MCF 10A (cell line): ENCODE measurements at regions not wholly inside any gene's neighbourhood (a gene's known extent, or its start where the extent isn't known, plus 50 kb on each side); places are given as distances from the start of the nearest gene placed in this dataset.

Source experiments
- BruUV-seq: library from RNA; stranded (reverse); fragments of 400-500 nt; replicated peaks from 2 replicates; lab custom pipeline; 2021; lab: Mats Ljungman, UMichigan
- CTCF ChIA-PET: fragments of 300-600 bp; sonication (Branson Sonifier 250); formaldehyde crosslinking; extraction: SDS; loops from one replicate; lab custom pipeline; 2021; ENCODE audit warnings: antibody characterized with exemption, inconsistent platforms; lab: Yijun Ruan, JAX
- POLR2A ChIA-PET: fragments of 300-600, 350-650 bp; sonication (Branson Sonifier 250); formaldehyde crosslinking; extraction: SDS; loops from one replicate; lab custom pipeline; 2020; ENCODE audit warnings: antibody characterized with exemption, inconsistent platforms; lab: Yijun Ruan, JAX
- DNase-seq: peaks from one replicate; pipeline ENCODE4 v3.0.0-alpha.2; 2018; ENCODE audit not compliant: unreplicated experiment
- H3K27ac Mint-ChIP-seq: one replicate; pipeline ENCODE4 v1.8.0; 2022; ENCODE audit warnings: mild to moderate bottlenecking, low read depth, mixed read lengths; ENCODE audit not compliant: unreplicated experiment
- H3K27me3 Mint-ChIP-seq: one replicate; pipeline ENCODE4 v1.8.0; 2022; ENCODE audit warnings: mixed read lengths; ENCODE audit not compliant: insufficient read depth, unreplicated experiment
- H3K36me3 Mint-ChIP-seq: one replicate; pipeline ENCODE4 v1.8.0; 2022; ENCODE audit warnings: mild to moderate bottlenecking, moderate library complexity, mixed read lengths; ENCODE audit not compliant: insufficient read depth, unreplicated experiment
- H3K4me1 Mint-ChIP-seq: one replicate; pipeline ENCODE4 v1.8.0; 2022; ENCODE audit warnings: mixed read lengths; ENCODE audit not compliant: insufficient read depth, unreplicated experiment
- H3K4me3 Mint-ChIP-seq: one replicate; pipeline ENCODE4 v1.8.0; 2022; ENCODE audit warnings: mild to moderate bottlenecking, moderate library complexity, mixed read lengths; ENCODE audit not compliant: unreplicated experiment
- H3K9me3 Mint-ChIP-seq: one replicate; pipeline ENCODE4 v1.8.0; 2022; ENCODE audit warnings: mixed read lengths; ENCODE audit not compliant: unreplicated experiment
- CTCF ChIP-seq: fragments of 200-600 bp; IDR thresholded peaks from one replicate; pipeline ENCODE4 v1.8.0; 2022; ENCODE audit warnings: antibody characterized with exemption, mild to moderate bottlenecking; ENCODE audit not compliant: unreplicated experiment
- intact Hi-C: fragments of 100-400 bp; cut with micrococcal nuclease; formaldehyde crosslinking; loops from 2 replicates; pipeline ENCODE4 v1.14.1; 2022

GRCh38 chr12:111181143-111181726 lies 187.7 kb downstream of the PHETA1 start:
- DNase-seq: peak; percentile 34
- intact Hi-C loops: no loop called here
- Mint-ChIP-seq H3K4me3 (no peak overlapping the region), H3K27ac (no peak overlapping the region), H3K36me3 (no peaks in the 10 kb centered on the region), H3K9me3 (no peaks in the 10 kb centered on the region), H3K4me1 (no peaks in the 10 kb centered on the region), H3K27me3 (peaks cover 68% of the 10 kb centered on the region)
- no TSS peak for BruUV-seq
- TF ChIP-seq CTCF: no peak
- ChIA-PET POLR2A (interaction anchor here (0.7 kb wide), 1 partner anchor 22 kb away, joined by 3 read pairs; no protein-coding TSS in a partner anchor), CTCF (interaction anchor here (1.5 kb wide), 1 partner anchor 93 kb away, joined by 4 read pairs; no protein-coding TSS in a partner anchor)

- H3K36me3 Mint-ChIP-seq: no peaks in the 10 kb centered on the region
- no peaks in the 10 kb centered on the region for H3K4me1 Mint-ChIP-seq
- no peaks in the 10 kb centered on the region for H3K9me3 Mint-ChIP-seq
- no peak for DNase-seq
- TF ChIP-seq CTCF: no peak
- CTCF ChIA-PET: no interaction called here
- H3K4me3 Mint-ChIP-seq: no peak overlapping the region
- no peak overlapping the region for H3K27ac Mint-ChIP-seq
- intact Hi-C loops: no loop called here
- POLR2A ChIA-PET: interaction anchor here (0.7 kb wide), 1 partner anchor 21 kb away, joined by 3 read pairs; no protein-coding TSS in a partner anchor
- H3K27me3 Mint-ChIP-seq: peaks cover 74% of the 10 kb centered on the region
- no TSS peak for BruUV-seq
Observed at GRCh38 chr12:111180426-111181142, 188.3 kb downstream of the PHETA1 start.

- H3K4me1 Mint-ChIP-seq: no peaks in the 10 kb centered on the region
- no peaks in the 10 kb centered on the region for H3K9me3 Mint-ChIP-seq
- ChIA-PET CTCF (no interaction called here), POLR2A (no interaction called here)
- TF ChIP-seq CTCF: no peak
- no peak for DNase-seq
- no peaks in the 10 kb centered on the region for H3K36me3 Mint-ChIP-seq
- H3K4me3 Mint-ChIP-seq: no peak overlapping the region
- no TSS peak for BruUV-seq
- intact Hi-C loops: loop anchor here (10.0 kb wide), 1 partner anchor 244 kb away; no protein-coding TSS in a partner anchor
- H3K27me3 Mint-ChIP-seq: peaks cover 67% of the 10 kb centered on the region
- H3K27ac Mint-ChIP-seq: no peak overlapping the region
Observed at GRCh38 chr12:111178181-111179081, 190.5 kb downstream of the PHETA1 start.
